Cerebellar cortex (tissue), 1 donor: ENCODE measurements at regions not wholly inside any gene's neighbourhood (a gene's known extent, or its start where the extent isn't known, plus 50 kb on each side); places are given as distances from the start of the nearest gene placed in this dataset.

ENCODE experiments used
- DNase-seq: peaks from one replicate; pipeline ENCODE4 v3.0.0-alpha.2; 2015; ENCODE audit warnings: low spot score

DNA sequence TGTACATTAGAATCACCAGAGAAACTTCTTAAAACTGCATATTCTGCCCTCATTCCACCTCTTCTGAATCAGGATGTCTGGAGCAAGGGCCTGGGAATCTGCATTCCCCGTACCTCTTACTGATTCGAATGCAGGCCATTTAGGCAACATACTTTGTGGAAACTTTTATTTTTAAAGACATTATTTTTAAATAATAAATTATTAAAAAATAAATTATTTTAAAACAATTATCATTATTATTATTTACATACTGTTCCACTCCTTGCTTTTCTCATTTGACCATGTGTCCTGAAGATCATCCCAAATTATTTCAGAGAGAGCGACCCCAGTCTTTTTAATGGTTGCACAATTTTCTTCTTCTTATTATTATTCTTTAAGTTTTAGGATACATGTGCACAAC, 336.6 kb upstream of the TBC1D5 start:
- no peak for DNase-seq

GRCh38 chr3:18077128-18077840, 334.9 kb upstream of the TBC1D5 start:
- DNase-seq, result no peak

DNA sequence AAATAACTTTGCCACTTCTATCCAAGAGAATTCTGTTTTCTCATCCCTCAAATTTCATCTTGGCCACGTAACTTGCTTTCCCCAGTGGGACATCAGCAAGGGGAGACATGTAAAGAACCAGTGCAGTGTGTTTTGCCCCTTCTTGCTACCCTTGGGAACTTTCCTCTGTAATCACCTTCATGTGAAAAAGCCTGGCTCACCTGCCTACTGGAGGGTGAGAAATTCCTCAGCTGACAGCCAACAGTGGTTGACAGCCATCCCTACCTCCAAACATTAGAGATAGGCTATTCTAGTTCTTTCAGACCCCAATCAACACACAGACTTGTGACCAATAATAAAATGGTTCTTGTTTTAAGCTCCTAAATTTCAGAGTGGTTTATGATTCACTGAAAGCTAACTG, 333.9 kb upstream of the TBC1D5 start:
- DNase-seq, result no peak

DNA sequence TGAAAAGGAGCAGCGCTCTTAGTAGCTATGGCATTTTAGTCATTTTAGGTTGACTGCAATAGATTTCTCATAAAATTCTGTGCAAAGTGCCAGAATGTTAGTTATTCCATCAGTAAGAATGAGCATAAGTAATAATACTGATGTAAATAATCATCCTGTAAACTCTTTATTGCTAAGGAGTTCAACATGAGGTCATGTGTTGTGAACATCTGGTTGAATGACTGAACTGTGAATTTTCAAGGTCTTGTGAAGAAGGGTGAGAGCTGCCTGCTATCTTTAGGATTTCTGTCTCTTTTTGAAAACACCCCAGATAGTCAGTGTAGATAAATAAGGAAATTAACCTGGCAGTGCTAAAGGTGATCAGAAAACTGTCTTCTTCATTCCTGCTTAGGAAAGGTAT, 333.4 kb upstream of the TBC1D5 start:
- DNase-seq, result no peak

GRCh38 chr3:18071833-18072232, 329.4 kb upstream of the TBC1D5 start:
- no peak for DNase-seq

DNA sequence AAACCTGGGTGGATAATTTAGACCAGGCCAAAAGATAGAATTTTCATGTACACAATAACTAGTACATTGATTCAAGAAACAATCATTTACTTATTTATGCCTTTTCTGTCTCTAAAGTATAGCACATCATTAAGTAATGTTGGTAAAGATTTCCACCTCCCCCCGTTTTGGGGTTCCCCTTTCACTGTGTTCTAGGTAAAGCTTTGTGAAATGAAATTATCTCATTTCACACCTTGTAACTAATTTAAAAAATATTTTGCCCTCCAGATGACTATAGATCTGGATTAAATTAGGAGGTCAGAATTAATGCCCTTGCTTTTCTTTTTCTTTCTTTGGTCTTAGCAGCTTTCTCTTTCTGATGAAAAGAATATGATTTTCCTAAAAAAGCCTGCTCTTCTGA, 328.5 kb upstream of the TBC1D5 start:
- DNase-seq, result no peak

- DNase-seq, result no peak
Observed at GRCh38 chr3:18070231-18070630, 327.8 kb upstream of the TBC1D5 start.

- DNase-seq, result no peak
Observed at GRCh38 chr3:18069568-18069967, 327.1 kb upstream of the TBC1D5 start.

GRCh38 chr3:18066899-18067582, 324.6 kb upstream of the TBC1D5 start:
- DNase-seq, result no peak

DNA sequence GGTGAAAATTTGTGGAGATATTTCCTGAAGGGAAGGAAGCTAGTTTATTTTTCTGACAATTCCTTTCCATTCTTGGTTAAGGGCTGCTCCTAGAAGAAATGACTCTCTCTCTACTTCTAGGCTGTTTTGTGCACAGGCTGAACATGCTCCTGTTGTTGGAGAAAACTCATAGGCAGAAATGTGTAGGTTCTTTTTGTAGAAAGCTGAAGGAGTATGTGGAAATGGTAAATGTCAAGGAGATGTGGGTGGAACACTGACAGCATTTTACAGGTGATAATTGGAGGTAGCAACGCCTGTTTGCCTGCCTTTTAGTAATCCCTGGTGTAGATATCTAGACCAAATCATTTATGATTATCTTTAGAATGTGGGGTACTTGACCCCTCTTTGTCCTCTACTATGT, 322.2 kb upstream of the TBC1D5 start:
- DNase-seq, result no peak

DNA sequence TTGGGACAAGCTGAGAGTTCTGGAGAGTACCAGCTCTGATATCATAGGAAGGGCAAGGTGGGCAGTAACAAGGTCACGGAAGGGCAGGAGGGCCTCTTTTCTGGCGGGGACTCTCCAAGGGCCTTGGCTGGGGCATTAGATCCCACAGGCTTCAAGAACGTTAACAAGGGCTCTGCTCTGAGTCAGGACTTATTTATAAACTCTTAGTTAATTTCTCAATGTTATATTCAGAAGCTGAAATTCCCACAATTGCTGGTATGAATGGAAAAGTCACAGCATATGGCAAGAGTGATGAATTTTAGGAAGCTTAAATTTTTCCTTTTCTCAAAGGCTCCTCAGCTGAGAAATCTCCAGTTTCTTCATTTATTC, 320.2 kb upstream of the TBC1D5 start:
- DNase-seq, result no peak

GRCh38 chr3:18061737-18062656, 319.6 kb upstream of the TBC1D5 start:
- no peak for DNase-seq

DNA sequence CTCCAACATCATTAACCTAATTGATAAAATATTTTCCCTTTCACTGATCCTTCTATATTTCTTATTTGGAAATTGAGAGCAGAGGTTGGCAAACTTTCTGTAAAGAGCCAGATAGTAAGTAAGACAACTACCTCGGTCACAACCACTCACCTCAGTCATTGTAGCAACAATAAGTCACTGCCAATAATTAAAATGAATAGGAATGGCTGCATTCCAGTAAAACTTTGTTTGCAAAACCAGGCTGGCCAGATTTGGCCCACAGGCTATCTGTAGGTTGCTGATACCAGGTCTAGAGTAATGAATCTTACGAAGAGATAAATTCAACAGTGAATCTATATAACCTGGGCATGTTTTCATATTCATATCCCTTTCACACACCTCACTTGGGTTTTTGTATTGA, 316.2 kb upstream of the TBC1D5 start:
- DNase-seq, result no peak

- no peak for DNase-seq
Observed at GRCh38 chr3:18057471-18058091, 315.1 kb upstream of the TBC1D5 start.

DNA sequence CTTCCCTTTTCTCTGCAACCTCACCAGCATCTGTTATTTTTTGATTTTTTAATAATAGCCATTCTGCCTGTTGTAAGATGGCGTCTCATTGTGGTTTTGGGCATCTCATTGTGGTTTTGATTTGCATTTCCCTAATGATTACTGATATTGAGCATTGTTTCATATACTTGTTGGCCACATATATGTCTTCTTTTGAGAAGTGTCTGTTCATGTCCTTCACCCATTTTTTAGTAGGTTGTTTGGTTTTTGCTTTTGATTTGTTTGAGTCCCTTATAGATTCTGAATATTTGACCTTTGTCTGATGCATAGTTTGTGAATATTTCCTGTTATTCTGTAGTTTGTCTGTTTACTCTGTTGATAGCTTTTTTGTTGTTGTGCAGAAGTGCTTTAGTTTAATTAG, 312.2 kb upstream of the TBC1D5 start:
- DNase-seq, result no peak

DNA sequence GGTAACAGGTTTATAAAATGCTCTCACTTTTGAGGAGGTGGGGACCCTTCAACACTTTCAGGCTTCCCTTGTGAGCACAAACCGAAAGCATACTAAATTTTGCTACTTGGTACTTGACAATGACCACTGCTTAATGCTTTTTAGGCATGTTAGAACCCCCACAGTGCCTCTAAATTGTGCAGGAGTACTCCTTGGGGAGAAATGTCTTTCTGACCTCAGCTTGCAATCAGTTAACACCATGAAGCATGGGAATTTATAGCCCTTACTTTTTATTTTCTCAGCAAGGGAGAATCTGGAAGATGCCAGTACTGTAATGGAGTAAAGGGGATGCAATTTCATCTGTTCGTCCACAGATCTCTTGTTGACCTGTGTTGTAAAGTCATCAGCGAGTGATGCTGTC, 308.9 kb upstream of the TBC1D5 start:
- no peak for DNase-seq

- no peak for DNase-seq
Observed at GRCh38 chr3:18049096-18049495, 306.7 kb upstream of the TBC1D5 start.

DNA sequence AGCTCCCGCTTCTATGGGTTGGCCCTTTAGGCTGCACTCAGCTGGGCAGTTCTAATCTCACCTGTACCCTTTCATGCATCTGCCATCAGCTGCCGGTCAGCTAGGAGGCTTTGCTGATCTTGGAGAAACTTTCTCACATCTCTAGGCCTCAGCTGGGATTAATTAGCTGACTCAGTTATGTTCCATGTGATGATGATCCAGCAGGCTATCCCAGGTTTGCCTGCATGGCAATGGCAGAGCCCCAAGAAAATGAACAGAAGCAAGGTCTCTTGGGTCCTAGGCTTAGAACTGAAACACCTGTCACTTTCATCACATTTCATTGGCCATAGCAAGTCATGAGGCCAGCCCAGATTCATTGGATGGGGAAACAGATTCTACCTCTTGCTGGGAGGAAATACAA, 304.6 kb upstream of the TBC1D5 start:
- no peak for DNase-seq

DNA sequence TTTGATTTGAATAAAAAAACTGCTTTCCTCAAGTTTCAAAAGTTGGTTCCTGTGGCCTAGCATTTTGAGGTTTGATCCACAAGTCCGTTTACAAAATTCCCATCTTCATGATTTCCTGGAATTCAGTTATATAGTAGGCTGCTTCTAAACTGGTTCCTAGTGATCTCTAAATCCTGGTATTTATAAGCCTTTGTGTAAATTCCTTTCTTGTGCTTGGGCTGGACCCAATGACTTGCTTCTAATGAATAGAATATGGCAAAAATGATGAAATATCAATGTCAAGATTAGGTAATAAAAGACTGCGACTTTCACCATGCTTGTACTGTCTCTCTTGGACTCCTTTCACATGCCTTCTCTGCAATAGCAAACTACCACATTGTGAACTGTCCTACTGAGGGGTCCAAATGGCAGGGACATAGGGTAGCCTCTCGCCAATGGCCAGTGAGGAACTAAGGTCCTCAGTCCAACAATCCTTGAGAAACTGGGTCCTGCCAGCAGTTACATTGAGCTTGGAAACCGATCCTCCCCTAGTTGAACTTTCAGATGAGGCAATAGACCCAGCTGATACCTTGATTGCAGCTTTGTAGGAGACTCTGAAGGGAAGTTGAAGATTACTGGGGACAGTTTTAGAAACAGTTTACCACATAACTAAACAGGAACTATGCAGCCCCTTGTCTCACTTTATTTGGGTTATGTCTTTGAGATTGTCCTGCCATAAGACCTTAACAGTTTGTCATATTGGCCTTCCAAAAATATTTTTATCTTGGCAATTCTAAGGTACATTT, 303.9 kb upstream of the TBC1D5 start:
- DNase-seq, result no peak

DNA sequence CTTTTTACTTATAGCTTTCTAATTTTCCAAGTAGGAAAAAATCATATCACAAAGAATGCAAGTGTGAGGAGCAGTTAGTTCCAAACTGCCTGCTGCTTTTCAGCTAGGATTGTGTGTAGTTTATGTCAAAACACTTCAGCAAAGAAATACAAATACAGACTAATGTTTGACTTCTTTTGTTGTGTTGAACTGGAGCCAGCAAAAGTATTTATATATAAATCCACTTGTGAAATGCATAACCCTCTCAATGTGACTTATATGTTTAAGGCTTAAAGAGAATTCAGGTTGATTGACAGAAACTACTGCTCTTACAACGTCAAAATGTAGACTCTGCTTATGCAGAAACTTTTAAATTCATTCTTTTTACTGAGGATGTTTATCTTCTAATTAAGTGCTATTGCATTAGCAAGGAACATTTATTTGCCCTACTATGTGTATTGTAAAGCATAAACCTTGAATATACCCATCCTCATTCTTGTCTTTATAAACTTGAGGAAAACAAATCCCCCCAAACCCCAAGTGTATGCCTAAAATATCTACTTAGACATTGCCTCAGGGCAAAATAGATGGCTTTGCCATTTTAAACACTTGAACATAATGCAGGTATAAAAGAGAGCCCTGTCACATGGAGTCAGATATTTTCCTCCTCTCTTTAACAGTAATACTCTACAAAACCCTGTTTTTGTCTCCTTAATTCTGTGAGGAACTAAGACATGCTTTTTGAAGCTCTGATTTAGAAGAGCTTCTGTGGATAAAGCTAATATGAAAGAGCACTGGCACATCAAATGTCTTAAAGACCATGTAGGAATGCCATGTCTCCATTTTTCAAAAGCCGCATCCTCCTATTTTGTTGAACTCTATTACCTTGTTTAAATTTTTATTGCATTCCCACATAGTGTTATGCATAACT, 302.8 kb upstream of the TBC1D5 start:
- DNase-seq, result no peak

DNA sequence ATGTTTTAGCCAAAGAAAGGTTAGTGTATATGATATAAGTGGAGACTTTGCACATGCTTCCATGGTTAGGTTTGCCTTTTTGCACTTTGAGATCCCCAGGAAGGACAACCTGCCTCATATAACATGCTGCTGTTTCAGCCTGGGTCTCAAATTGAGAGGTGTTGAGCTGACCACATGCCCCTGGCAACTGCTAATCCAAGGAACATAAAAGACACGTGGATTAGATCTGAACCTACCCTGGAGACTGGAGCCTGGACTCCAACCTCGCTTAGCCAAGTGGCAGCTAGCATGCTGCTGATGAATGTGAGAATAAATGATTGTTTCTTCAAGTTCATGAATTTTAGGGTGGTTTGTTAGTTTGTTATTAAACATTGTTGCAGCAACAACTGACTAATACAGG, 301.8 kb upstream of the TBC1D5 start:
- DNase-seq, result no peak
